ENCODE measurements at regions not wholly inside any gene's neighbourhood (a gene's known extent, or its start where the extent isn't known, plus 50 kb on each side); places are given as distances from the start of the nearest gene placed in this dataset.

GRCh38 chr14:87148655-87149054 is 844.3 kb downstream of the GALC start:
- no peak overlapping the region for H3K4me3 Mint-ChIP-seq (ENCODE audit: unreplicated experiment)
- H3K27me3 Mint-ChIP-seq (ENCODE audit: unreplicated experiment) = no peaks in the 10 kb centered on the region
- TF ChIP-seq, protein P1, sequence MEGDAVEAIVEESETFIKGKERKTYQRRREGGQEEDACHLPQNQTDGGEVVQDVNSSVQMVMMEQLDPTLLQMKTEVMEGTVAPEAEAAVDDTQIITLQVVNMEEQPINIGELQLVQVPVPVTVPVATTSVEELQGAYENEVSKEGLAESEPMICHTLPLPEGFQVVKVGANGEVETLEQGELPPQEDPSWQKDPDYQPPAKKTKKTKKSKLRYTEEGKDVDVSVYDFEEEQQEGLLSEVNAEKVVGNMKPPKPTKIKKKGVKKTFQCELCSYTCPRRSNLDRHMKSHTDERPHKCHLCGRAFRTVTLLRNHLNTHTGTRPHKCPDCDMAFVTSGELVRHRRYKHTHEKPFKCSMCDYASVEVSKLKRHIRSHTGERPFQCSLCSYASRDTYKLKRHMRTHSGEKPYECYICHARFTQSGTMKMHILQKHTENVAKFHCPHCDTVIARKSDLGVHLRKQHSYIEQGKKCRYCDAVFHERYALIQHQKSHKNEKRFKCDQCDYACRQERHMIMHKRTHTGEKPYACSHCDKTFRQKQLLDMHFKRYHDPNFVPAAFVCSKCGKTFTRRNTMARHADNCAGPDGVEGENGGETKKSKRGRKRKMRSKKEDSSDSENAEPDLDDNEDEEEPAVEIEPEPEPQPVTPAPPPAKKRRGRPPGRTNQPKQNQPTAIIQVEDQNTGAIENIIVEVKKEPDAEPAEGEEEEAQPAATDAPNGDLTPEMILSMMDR (IDR thresholded peaks at IDR 0.05; ENCODE audit: partially characterized antibody, unreplicated experiment) = no peak
- H3K36me3 Mint-ChIP-seq (ENCODE audit: unreplicated experiment) = no peaks in the 10 kb centered on the region
- peaks cover 2% of the 10 kb centered on the region for H3K4me1 Mint-ChIP-seq (ENCODE audit: low read depth, unreplicated experiment)
- no peaks in the 10 kb centered on the region for H3K9me3 Mint-ChIP-seq (ENCODE audit: unreplicated experiment)
- H3K27ac Mint-ChIP-seq (ENCODE audit: unreplicated experiment) = no peak overlapping the region
- DNase-seq = no peak

DNA sequence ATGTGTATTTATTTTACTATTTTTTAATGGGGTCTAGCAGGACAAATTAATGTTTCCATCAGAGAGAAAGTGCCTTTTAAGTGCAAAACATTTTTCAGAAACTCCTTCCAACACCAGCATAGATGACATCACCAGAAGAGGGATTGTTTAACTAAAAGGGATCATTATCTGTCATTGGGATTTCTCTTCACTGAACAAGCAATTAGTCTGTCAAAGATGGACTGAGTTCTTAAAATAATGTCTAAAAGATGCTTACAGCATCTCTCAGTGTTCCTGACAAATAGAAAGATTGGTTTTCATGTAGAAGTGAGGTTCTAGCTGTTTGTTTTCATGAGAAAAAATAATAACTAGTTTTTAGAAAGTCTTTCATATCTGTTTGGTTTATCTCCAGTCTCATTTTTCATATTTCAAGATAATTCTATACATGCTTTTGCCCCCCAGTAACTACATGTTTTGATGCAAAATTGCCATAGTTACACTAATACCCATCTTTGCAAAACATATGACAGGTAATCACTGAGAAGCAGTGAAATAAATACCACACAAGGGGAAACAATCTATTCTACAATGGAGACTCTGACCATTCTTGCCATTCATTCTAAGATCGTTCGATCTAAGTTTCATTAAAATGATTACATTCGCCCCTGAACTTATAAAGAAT is 850.3 kb downstream of the GALC start:
- Mint-ChIP-seq H3K36me3 (ENCODE audit: unreplicated experiment) (no peaks in the 10 kb centered on the region), H3K4me3 (ENCODE audit: unreplicated experiment) (no peak overlapping the region), H3K27me3 (ENCODE audit: unreplicated experiment) (no peaks in the 10 kb centered on the region), H3K4me1 (ENCODE audit: low read depth, unreplicated experiment) (no peaks in the 10 kb centered on the region), H3K9me3 (ENCODE audit: unreplicated experiment) (no peaks in the 10 kb centered on the region), H3K27ac (ENCODE audit: unreplicated experiment) (no peak overlapping the region)
- TF ChIP-seq, protein P1 (IDR thresholded peaks at IDR 0.05; ENCODE audit: partially characterized antibody, unreplicated experiment) = no peak
- DNase-seq = no peak

GRCh38 chr14:87141801-87142200 is 851.2 kb downstream of the GALC start:
- TF ChIP-seq, protein P1 (IDR thresholded peaks at IDR 0.05; ENCODE audit: partially characterized antibody, unreplicated experiment) = no peak
- no peaks in the 10 kb centered on the region for H3K27me3 Mint-ChIP-seq (ENCODE audit: unreplicated experiment)
- H3K9me3 Mint-ChIP-seq (ENCODE audit: unreplicated experiment) = no peaks in the 10 kb centered on the region
- H3K27ac Mint-ChIP-seq (ENCODE audit: unreplicated experiment) = no peak overlapping the region
- no peaks in the 10 kb centered on the region for H3K4me1 Mint-ChIP-seq (ENCODE audit: low read depth, unreplicated experiment)
- no peak for DNase-seq
- H3K4me3 Mint-ChIP-seq (ENCODE audit: unreplicated experiment) = no peak overlapping the region
- H3K36me3 Mint-ChIP-seq (ENCODE audit: unreplicated experiment) = no peaks in the 10 kb centered on the region

GRCh38 chr14:87139299-87139698 is 853.7 kb downstream of the GALC start:
- Mint-ChIP-seq H3K27ac (ENCODE audit: unreplicated experiment) (no peak overlapping the region), H3K27me3 (ENCODE audit: unreplicated experiment) (no peaks in the 10 kb centered on the region), H3K36me3 (ENCODE audit: unreplicated experiment) (no peaks in the 10 kb centered on the region), H3K9me3 (ENCODE audit: unreplicated experiment) (no peaks in the 10 kb centered on the region), H3K4me3 (ENCODE audit: unreplicated experiment) (no peak overlapping the region), H3K4me1 (ENCODE audit: low read depth, unreplicated experiment) (no peaks in the 10 kb centered on the region)
- TF ChIP-seq, protein P1 (IDR thresholded peaks at IDR 0.05; ENCODE audit: partially characterized antibody, unreplicated experiment) = no peak
- DNase-seq = no peak

DNA sequence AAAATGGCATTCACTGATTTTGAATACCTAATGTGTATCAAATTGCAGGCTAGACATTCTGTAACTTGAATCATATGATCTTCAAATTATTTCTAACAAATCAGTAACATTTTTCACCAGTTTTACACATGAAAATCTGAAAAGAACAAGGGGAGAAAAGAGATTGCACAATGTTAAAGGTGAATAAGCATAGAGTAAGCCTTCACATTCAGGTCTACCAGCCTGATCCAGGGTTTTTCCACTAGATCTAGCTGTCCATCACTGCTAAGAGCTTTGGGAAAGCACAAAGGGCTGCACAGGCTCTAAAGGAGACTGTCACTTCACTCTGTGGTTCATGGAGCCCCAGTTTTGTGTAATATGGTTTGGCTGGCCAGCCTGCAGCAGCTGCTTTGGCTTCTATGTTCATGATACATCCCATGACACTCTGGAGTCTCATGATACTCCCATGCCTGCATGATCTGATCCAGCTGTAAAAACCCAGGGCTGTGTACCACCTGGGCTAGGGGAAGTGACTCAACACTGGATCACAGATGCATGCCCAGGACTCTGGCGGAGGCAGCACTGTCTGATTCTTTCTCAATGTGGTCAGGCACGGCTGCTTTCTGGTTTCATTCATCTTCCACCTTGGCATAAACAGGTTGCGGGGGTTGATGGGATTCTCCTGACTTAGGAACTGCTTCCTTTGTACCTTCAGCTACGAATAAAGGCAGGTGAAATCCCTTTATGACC is 859.7 kb downstream of the GALC start:
- TF ChIP-seq, protein P1 (IDR thresholded peaks at IDR 0.05; ENCODE audit: partially characterized antibody, unreplicated experiment) = no peak
- Mint-ChIP-seq H3K36me3 (ENCODE audit: unreplicated experiment) (no peaks in the 10 kb centered on the region), H3K9me3 (ENCODE audit: unreplicated experiment) (no peaks in the 10 kb centered on the region), H3K4me3 (ENCODE audit: unreplicated experiment) (no peak overlapping the region), H3K4me1 (ENCODE audit: low read depth, unreplicated experiment) (no peaks in the 10 kb centered on the region), H3K27me3 (ENCODE audit: unreplicated experiment) (no peaks in the 10 kb centered on the region), H3K27ac (ENCODE audit: unreplicated experiment) (no peak overlapping the region)
- DNase-seq = no peak

Data from glutamatergic neuron (in vitro differentiated cells).